Ascending aorta (tissue), 2 donors: ENCODE measurements at regions not wholly inside any gene's neighbourhood (a gene's known extent, or its start where the extent isn't known, plus 50 kb on each side); places are given as distances from the start of the nearest gene placed in this dataset.

Source experiments
- DNase-seq, 2 donors: peaks; one replicate each; pipeline ENCODE4 v3.0.0-alpha.2; 2019; ENCODE audit warnings: low spot score in 2 of 2
- H3K27ac ChIP-seq, 2 donors: fragments of 200-600 bp; sonication (generic); one replicate each; pipeline ENCODE4 v1.5.1; 2016 to 2017; ENCODE audit warnings: mild to moderate bottlenecking in 1 of 2
- H3K27me3 ChIP-seq: fragments of 200-600 bp; sonication (generic); one replicate; pipeline ENCODE4 v1.5.1; 2017
- H3K36me3 ChIP-seq, 2 donors: fragments of 200-600 bp; sonication (generic); one replicate each; pipeline ENCODE4 v1.5.1; 2016
- H3K4me1 ChIP-seq, 2 donors: fragments of 200-600 bp; sonication (generic); one replicate each; pipeline ENCODE4 v1.5.1; 2016 to 2017; ENCODE audit warnings: mild to moderate bottlenecking in 1 of 2
- H3K4me3 ChIP-seq, 2 donors: fragments of 200-600 bp; sonication (generic); one replicate each; pipeline ENCODE4 v1.5.1; 2016 to 2017; ENCODE audit warnings: mild to moderate bottlenecking in 1 of 2
- H3K9me3 ChIP-seq, 2 donors: fragments of 200-600 bp; sonication (generic); one replicate each; pipeline ENCODE4 v1.5.1; 2016
- CTCF ChIP-seq, 3 experiments: fragments of 200-600 bp in 2 of 3; fragments of 450-650 bp in 1 of 3; sonication (generic) in 2 of 3; IDR thresholded peaks; one replicate each; pipeline ENCODE4 v1.5.1; 2016 to 2019; ENCODE audit warnings: antibody characterized with exemption in 3 of 3, mild to moderate bottlenecking in 1 of 3, moderate library complexity in 1 of 3
- intact Hi-C: fragments of 100-400 bp; cut with DNase I; formaldehyde crosslinking; loops from one replicate; pipeline ENCODE4 v1.15.1; 2023

GRCh38 chr2:71795486-71795885, 342.1 kb downstream of the DYSF start:
- H3K36me3 ChIP-seq = no peaks in the 10 kb centered on the region

DNA sequence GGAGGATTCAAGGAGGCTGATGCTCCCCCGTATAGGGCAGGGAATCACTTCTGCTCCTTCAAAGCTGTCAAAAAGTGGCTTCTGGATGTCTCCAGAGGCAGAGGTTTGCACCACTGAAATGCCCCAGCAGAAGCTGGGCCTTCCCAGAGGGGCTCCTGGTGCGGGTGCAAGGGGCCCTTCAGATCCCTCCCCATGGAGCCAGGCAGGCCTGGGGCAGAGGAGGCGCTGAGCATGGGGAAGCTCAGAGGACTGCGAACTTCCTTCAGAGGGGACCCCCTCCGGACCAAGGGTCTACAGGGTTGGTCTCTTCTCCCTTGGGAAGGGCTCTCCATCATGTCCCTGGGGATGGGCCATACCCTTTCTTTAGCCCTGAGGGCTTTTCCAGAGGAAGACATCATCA, 341.2 kb downstream of the DYSF start:
- no peak for TF ChIP-seq CTCF (IDR thresholded peaks at IDR 0.05)
- no peak overlapping the region for H3K4me3 ChIP-seq
- H3K9me3 ChIP-seq = no peaks in the 10 kb centered on the region
- intact Hi-C loops = loop anchor here (5.0 kb wide), 1 partner anchor 102 kb away; no protein-coding TSS in a partner anchor
- H3K4me1 ChIP-seq = peaks cover 7 to 11% of the 10 kb centered on the region in 2 donors
- no peaks in the 10 kb centered on the region for H3K27me3 ChIP-seq
- H3K36me3 ChIP-seq = no peaks in the 10 kb centered on the region
- H3K27ac ChIP-seq = no peak overlapping the region
- DNase-seq = no peak

More at GRCh38 chr2:71795486-71795885, 342.1 kb downstream of the DYSF start:
- DNase-seq = no peak
- no peak for TF ChIP-seq CTCF (IDR thresholded peaks at IDR 0.05)
- Histone ChIP-seq H3K27me3 (no peaks in the 10 kb centered on the region), H3K4me1 (peaks cover 7 to 11% of the 10 kb centered on the region in 2 donors), H3K9me3 (no peaks in the 10 kb centered on the region), H3K4me3 (no peak overlapping the region), H3K27ac (peak overlapping the region in 1 of 2 donors; percentile 57)
- intact Hi-C loops = loop anchor here (5.0 kb wide), 1 partner anchor 103 kb away; no protein-coding TSS in a partner anchor

GRCh38 chr2:71793926-71794325, 340.6 kb downstream of the DYSF start:
- DNase-seq = no peak
- no peak for TF ChIP-seq CTCF (IDR thresholded peaks at IDR 0.05)
- no peaks in the 10 kb centered on the region for H3K36me3 ChIP-seq
- H3K9me3 ChIP-seq = no peaks in the 10 kb centered on the region
- H3K4me3 ChIP-seq = no peak overlapping the region
- H3K27me3 ChIP-seq = no peaks in the 10 kb centered on the region
- intact Hi-C loops = no loop called here
- peaks cover 7 to 11% of the 10 kb centered on the region in 2 donors for H3K4me1 ChIP-seq
- H3K27ac ChIP-seq = no peak overlapping the region

- intact Hi-C loops = no loop called here
- peaks cover 7 to 11% of the 10 kb centered on the region in 2 donors for H3K4me1 ChIP-seq
- peak in 1 of 2 donors; percentile 33 for DNase-seq
- H3K36me3 ChIP-seq = no peaks in the 10 kb centered on the region
- TF ChIP-seq CTCF (IDR thresholded peaks at IDR 0.05) = no peak
- H3K4me3 ChIP-seq = no peak overlapping the region
- no peaks in the 10 kb centered on the region for H3K9me3 ChIP-seq
- no peak overlapping the region for H3K27ac ChIP-seq
- no peaks in the 10 kb centered on the region for H3K27me3 ChIP-seq
These were observed 339.8 kb downstream of the DYSF start for GRCh38 chr2:71792926-71793761.

GRCh38 chr2:71791501-71792135, 338.3 kb downstream of the DYSF start:
- H3K9me3 ChIP-seq = no peaks in the 10 kb centered on the region
- no peaks in the 10 kb centered on the region for H3K27me3 ChIP-seq
- no peak overlapping the region for H3K27ac ChIP-seq
- intact Hi-C loops = no loop called here
- no peaks in the 10 kb centered on the region for H3K36me3 ChIP-seq
- peaks cover 6 to 10% of the 10 kb centered on the region in 2 donors for H3K4me1 ChIP-seq
- peak in 1 of 2 donors; percentile 50 for DNase-seq
- no peak overlapping the region for H3K4me3 ChIP-seq
- no peak for TF ChIP-seq CTCF (IDR thresholded peaks at IDR 0.05)
